ENCODE measurements at regions not wholly inside any gene's neighbourhood (a gene's known extent, or its start where the extent isn't known, plus 50 kb on each side); places are given as distances from the start of the nearest gene placed in this dataset.
"Not testable (repeated sequence)": the region's sequence is repeated elsewhere in the genome, so short reads cannot be mapped to it uniquely, and the experiment has no call there.

DNA sequence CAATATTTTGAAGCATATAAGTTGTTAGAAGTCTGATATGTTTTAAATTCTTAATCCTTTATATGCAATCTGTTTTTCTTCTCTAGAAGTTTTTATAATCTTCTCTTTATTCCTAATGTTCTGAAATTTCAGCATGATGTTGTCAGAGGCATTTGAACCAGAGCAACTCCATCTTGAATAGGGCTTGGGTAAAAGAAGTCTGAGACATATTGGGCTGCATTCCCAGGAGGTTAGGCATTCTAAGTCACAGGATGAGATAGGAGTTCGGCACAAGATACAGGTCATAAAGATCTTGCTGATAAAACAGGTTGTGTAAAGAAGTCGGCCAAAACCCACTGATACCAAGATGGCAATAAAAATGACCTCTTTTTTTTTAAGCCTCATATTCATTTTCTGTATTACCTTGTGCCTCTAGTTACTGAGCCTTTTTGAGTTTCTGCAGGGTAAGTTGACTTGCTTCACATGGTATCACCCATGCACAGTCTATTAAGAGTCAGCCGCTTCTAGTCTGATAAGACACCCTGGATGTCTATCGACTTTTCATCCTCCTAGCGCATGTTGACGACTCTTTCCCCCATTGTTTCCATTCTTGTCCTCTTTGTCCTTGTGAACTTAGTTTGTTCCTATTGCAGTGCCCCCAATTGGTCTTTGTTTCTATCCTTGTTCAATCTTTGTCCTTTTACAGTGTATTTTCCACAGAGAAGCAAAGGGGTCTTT lies 80.8 kb upstream of the RNU6-1 start:
- no peak for DNase-seq

DNA sequence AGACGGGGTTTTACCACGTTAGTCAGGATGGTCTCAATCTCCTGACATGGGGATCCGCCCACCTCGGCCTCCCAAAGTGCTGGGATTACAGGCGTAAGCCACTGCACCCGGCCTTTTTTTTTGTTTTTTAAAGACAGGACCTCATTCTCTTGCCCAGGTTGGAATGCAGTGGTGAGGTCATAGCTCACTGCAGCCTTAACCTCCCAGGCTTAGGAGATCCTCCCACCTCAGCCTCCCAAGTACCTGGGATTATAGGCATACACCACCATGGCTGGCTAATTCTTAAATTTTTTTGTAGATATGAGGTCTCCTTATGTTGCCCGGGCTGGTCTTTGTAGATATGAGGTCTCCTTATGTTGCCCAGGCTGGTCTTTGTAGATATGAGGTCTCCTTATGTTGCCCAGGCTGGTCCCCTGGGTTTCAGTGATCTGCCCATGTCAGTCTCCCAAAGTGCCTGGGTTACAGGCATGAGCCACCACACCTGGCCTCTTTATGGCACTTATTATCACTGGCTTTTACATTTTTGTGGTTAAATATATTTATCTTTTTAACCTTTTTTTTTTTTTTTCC lies 82.3 kb upstream of the RNU6-1 start:
- no peak for DNase-seq

DNA sequence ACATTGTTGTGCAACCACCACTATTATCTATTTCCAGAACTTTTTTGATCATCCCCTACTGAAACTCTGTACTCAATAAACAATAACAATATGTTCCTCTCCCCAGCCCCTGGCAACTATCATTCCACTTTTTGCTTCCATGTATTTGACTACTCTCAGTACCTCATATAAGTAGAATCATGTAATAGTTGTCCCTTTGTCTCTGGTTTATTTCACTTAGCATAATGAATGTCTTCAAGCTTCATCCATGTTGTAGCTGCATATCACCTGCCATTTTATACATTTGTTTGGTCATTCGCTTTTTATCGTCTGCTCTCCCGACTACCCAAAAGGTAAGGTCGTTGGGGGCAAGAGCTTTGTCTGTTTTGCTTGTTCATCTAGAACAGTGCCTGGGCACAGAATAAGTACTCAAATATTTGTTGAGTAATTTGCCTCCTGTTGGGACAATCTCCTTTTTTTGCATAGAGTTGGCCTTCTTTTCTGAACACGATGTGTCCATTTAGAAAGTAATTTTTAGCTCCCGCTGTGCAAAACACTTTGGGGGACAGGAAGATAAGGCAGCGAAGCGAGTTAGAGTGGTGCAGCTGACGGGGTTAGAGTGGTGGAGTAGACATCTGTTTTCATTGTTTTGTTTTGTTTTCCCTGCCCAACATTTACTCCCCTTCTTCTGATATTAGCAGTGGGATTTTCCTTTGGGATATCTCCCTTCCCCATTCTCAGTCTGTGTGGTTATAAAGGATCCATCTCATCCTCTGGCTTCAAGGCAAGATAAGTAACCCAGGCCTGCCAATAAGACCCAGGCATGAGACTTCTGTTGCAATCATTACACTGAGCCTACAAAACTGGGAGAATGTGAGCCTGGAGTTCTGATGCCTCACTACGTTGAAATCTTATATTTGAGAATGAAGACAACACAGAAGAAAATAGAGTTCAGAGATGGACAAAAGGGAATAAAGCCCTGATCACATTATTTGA lies 83.4 kb upstream of the RNU6-1 start:
- DNase-seq: no peak

DNA sequence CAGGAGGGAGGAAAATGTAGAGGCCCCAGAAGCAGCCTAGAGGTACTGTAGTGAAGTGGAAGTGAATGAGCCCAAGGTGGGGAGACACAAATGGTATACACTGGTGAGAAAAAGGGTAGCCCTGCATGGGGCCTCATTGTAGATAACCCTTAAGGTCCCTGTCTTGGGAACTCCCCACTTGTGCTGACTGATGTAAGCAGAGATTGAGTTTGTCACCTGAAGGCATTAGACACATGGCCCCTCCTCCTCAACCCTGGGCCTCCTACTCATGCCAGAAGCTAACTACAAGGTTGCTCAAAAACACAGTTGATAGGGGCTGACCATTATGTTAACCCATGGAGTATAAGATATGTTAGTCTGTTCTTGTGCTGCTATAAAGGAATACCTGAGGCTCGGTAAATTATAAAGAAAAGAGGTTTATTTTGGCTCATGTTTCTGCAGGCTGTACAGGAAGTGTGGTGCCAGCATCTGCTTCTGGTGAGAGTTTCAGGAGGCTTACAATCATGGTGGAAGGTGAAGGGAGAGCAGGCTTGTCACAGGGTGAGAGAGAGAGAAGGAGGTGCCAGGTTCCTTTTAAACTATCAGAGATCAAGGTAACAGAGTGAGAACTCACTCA lies 84.6 kb upstream of the RNU6-1 start:
- DNase-seq: no peak

- DNase-seq: no peak
Observed at GRCh38 chr15:67925182-67925581, 85.3 kb upstream of the RNU6-1 start.

- no peak for DNase-seq
Observed at GRCh38 chr15:67927501-67928168, 87.8 kb upstream of the RNU6-1 start.

DNA sequence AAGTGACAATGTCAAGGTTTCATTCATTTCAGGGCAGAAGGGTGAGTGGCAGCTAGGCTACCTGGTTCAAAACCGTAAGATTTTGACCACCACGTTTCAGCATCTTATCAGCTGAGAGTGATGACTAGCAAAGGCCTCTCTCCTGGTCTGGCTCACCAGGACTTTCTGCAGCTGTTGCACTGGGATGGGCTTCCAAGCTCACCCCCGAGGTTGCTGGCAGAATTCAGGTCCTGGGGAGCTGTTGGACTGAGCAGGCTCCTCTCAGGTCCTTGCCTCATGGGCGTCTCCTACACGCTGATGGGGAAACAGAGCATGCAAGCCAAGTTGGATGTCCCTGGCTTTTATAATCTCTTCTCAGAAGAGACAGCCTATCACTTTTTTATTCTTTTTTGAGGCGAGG lies 88.8 kb upstream of the RNU6-1 start:
- DNase-seq: no peak

- DNase-seq: no peak
Observed at GRCh38 chr15:67930720-67931119, 90.9 kb upstream of the RNU6-1 start.

DNA sequence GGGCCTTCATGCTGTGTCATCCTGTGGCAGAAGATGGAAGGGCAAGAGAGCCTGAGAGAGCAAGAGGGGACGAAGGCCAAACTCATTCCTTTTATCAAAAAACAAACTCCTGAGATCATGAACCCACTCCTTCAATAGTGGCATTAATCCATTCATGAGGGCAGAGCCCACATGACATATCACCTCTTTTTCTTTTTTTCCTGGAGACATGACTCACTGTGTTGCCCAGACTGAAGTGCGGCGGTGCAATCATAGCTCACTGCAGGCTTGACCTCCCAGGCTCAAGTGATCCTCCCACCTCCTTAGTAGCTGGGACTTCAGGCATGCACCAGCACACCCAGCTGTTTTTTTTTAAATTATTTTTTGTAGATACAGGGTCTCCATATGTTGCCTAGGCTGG lies 92.0 kb upstream of the RNU6-1 start:
- DNase-seq: no peak

DNA sequence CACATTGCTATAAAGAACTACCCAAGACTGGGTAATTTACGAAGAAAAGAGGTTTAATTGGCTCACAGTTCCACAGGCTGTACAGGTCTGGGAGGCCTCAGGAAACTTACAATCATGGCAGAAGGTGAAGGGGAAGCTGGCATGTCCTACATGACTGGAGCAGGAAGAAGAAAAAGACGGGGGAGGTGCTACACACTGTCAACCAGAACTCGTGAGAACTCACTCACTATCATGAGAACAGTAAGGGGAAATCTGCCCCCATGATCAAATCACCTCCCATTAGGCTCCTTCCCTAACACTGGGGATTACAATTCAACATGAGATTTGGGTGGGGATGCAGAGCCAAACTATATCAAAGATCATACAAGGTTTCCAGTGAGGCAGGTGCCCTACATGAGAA lies 94.3 kb upstream of the RNU6-1 start:
- not testable (repeated sequence) for DNase-seq

DNA sequence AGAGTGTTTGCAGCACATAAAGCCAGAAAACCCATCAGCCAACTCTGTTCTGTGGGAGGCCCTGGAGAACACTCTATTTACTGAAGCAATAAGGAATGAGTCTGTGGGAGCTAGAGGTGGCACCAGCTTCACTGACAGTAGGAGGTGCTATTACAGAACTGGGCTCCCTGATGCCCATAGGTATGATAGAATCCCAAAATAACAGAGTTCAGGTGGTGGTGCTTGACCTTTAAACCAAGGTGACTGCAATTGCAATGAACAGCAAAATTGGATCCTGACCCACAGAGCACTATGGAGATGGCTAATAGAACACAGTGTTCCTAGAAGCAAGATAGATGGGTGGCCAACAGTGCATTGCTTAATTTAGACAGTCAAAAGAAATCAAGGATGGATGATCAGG lies 95.4 kb upstream of the RNU6-1 start:
- no peak for DNase-seq

DNA sequence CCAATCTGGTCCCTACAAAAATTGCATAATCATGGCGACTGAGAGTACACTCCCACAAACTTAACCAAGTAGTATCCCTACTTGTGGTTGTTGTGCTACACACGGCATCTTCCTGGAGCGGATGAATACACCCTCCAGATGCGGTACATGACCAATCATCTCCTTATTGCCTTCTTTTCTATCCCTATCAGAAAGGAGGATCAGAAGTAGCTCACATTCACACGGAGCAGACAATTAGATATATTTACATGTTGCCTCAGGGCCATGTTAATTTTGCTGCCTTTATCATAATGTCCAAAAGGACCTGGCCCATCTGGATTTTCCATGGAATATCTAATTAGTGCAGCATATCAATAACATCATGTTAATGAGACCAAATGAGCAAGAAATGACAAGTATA lies 96.4 kb upstream of the RNU6-1 start:
- no peak for DNase-seq

GRCh38 chr15:67937153-67937761 lies 97.4 kb upstream of the RNU6-1 start:
- no peak for DNase-seq

DNA sequence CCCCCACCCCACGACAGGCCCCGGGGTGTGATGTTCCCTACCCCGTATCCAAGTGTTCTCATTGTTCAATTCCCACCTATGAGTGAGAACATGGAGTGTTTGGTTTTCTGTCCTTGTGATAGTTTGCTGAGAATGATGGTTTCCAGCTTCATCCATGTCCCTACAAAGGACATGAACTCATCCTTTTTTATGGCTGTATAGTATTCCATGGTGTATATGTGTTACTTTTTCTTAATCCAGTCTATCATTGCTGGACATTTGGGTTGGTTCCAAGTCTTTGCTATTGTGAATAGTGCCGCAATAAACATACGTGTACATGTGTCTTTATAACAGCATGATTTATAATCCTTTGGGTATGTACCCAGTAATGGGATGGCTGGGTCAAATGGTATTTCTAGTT lies 99.3 kb upstream of the RNU6-1 start:
- not testable (repeated sequence) for DNase-seq

GRCh38 chr15:67939588-67940323 lies 99.9 kb upstream of the RNU6-1 start:
- not testable (repeated sequence) for DNase-seq

DNA sequence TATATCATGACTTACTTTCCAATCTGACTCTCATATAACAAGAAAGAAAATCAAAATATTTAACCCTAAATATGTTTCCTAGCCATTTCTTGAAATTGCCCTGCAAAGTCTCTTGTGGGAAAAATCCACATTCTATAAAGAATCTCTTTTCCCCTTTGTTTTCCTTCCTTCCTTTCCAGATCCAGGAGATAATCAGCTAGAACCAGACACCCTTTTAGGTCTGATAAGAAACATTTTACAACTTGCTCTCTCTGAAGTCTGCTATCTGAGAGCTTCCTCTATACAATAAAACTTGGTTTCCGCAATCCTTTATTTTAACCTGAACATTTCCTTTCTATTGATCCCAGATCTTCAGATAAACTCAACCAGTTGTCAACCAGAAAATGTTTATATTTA lies 100.5 kb upstream of the RNU6-1 start:
- DNase-seq: no peak

DNA sequence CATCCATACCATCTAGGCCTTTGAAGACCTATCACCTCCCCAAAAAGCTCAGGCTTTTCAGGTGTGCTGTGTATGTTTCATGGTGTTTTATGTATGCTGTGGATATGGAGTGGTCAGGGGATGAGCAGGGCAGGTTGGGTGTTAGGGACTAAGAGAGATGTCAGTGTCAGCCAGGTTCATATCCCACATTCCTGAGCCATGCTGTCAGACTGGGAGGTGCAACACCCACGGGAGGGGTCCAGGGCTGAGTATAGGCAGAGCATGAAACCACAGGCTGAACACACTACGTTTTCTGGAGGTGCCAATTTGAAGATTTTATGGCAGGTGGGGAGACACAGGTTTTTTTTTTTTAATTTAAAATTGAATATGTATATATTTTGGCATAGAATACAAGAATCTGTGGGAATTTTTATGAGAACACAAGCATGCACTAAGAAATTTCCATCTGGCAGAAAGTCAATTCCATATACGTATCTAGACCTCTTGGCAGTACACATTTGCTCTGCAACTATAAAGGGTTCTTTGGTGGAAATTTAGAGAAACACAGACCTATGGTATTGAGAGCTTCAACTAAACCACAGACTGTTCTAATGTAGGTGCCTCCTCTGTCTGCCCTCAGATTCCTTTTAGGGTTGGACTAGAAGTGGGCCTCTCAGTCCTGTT lies 101.9 kb upstream of the RNU6-1 start:
- DNase-seq: no peak

DNA sequence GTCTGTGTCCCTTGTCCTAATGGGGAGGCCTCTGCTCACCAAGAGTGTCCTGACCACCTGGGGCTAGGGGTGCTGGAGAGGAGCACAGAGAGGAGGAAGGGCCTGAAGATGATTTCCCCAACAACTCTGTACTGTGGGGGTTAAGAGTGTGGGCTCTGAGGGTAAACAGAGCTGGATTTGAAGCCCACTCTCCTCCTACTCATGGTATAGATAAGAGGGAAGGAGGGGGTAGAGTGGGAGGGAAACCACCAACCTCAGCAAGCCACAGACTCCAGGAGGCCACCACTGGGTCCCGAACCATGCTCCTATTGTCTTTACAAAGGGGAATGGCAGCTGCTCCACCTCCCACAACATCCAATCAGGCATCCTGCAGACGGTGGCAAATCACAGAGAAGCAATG lies 103.6 kb upstream of the RNU6-1 start:
- no peak for DNase-seq

DNA sequence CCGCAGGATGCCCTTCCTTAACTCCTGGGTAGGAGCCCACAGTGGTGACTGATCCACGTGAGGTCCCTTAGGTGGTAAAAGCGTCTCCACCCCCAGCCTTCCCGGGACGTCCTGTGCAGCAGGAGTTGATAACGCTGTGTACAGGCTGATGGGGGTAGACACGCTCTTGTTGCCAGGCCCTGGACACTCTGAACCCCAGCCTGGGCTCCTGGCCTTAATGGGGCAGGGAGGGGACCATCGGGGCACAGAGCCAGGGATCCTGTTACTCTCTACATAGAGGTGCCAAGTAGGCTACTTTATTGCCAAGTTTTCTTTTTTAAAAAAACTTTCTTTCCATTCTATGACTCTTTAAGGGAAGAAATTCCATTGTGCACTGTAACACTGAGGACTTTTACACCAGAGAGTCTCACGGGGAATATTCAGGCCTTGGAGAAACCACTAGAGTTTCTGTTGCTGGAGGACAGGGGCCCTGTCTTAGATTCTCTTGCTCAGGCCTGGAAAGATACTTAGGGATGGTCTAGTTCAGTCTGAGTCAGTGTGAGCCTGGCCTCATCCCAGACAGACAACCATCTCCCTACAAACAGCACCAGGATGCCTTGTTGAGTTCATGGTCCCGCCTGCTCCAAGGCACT lies 104.3 kb upstream of the RNU6-1 start:
- no peak for DNase-seq

DNA sequence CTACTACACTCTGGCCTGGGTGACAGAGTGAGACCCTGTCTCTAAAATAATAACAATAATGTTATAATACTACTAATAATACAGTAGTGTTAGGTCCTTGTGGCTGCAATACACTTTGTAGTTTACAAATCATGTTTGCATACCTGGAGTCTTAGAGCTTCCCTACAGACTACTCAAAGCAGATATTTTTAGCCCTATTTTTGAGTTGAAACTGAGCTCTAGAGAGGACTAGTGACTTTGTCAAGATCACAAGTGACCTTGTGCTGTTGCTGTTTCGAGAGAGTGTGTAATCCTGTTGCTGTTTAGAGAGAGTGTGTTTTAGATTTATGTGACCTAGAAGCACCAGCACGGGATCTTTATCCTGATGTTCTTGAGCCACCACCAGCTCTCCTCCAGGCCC lies 105.3 kb upstream of the RNU6-1 start:
- DNase-seq: no peak

Data from CD4-positive, alpha-beta T cell treated with Interleukin-15 for 1 hour (primary cell).